Keratinocyte (primary cell): ENCODE measurements at regions not wholly inside any gene's neighbourhood (a gene's known extent, or its start where the extent isn't known, plus 50 kb on each side); places are given as distances from the start of the nearest gene placed in this dataset.
A peak's percentile ranks its signal among the peaks of the same experiment; 100 is the strongest.

Experiments
- DNase-seq: peaks from one replicate; pipeline ENCODE4 v3.0.0-alpha.2; 2011; ENCODE audit warnings: low read depth, missing footprints, low spot score
- FAIRE-seq: peaks from 2 replicates; lab custom pipeline; 2011; peaks lifted over from hg19 to GRCh38; lab: Jason Lieb, UNC
- H2AFZ ChIP-seq: 2 replicates; pipeline ENCODE4 v1.6.0; 2012; ENCODE audit warnings: low read length, control low read depth, inconsistent platforms; ENCODE audit not compliant: control insufficient read depth
- H3K27ac ChIP-seq: 2 replicates; pipeline ENCODE4 v1.5.1; 2011; ENCODE audit warnings: low read length; ENCODE audit not compliant: control insufficient read depth, insufficient read depth
- H3K27me3 ChIP-seq: 3 replicates; pipeline ENCODE4 v1.6.0; 2011; ENCODE audit warnings: low read length; ENCODE audit not compliant: control insufficient read depth, insufficient read depth; ENCODE audit errors: extremely low read depth
- H3K36me3 ChIP-seq, 2 experiments: 2 replicates in 1 of 2; 3 replicates in 1 of 2; pipeline ENCODE4 v1.5.1; 2011; ENCODE audit warnings: low read length in 2 of 2, mild to moderate bottlenecking in 1 of 2; ENCODE audit not compliant: control insufficient read depth in 2 of 2, insufficient read depth in 2 of 2; ENCODE audit errors: extremely low read depth in 1 of 2
- H3K4me1 ChIP-seq: 3 replicates; pipeline ENCODE4 v1.5.1; 2011; ENCODE audit warnings: low read length; ENCODE audit not compliant: control insufficient read depth, insufficient read depth; ENCODE audit errors: extremely low read depth
- H3K4me2 ChIP-seq: 3 replicates; pipeline ENCODE4 v1.6.0; 2011; ENCODE audit warnings: low read depth, low read length; ENCODE audit not compliant: control insufficient read depth, insufficient read depth; ENCODE audit errors: extremely low read depth
- H3K4me3 ChIP-seq, 3 experiments: fragments of 200-600 bp in 1 of 3; sonication (generic) in 1 of 3; 2 replicates in 2 of 3; 3 replicates in 1 of 3; pipeline ENCODE4 v1.5.1; 2011 to 2016; ENCODE audit warnings: low read length in 3 of 3, mild to moderate bottlenecking in 3 of 3, control low read depth in 2 of 3, inconsistent platforms in 1 of 3, low read depth in 1 of 3, mixed read lengths in 1 of 3, mixed run types in 1 of 3, moderate library complexity in 1 of 3; ENCODE audit not compliant: control insufficient read depth in 2 of 3, insufficient read depth in 2 of 3; ENCODE audit errors: extremely low read depth in 1 of 3
- H3K79me2 ChIP-seq: 2 replicates; pipeline ENCODE4 v1.6.0; 2012; ENCODE audit warnings: low read length; ENCODE audit not compliant: control insufficient read depth, insufficient read depth
- H3K9ac ChIP-seq: 3 replicates; pipeline ENCODE4 v1.6.0; 2011; ENCODE audit warnings: low read length; ENCODE audit not compliant: control insufficient read depth, insufficient read depth; ENCODE audit errors: extremely low read depth
- H3K9me1 ChIP-seq: 3 replicates; pipeline ENCODE4 v1.6.0; 2011; ENCODE audit warnings: low read length; ENCODE audit not compliant: control insufficient read depth, insufficient read depth; ENCODE audit errors: extremely low read depth
- H3K9me3 ChIP-seq: 2 replicates; pipeline ENCODE4 v1.5.1; 2012; ENCODE audit warnings: low read depth, low read length; ENCODE audit not compliant: control insufficient read depth
- H4K20me1 ChIP-seq: 3 replicates; pipeline ENCODE4 v1.6.0; 2011; ENCODE audit warnings: low read length; ENCODE audit not compliant: control insufficient read depth, insufficient read depth; ENCODE audit errors: extremely low read depth
- CTCF ChIP-seq, 3 experiments: IDR thresholded peaks in 1 of 3; conservative IDR thresholded peaks in 1 of 3; optimal IDR thresholded peaks in 1 of 3; 2 replicates in 2 of 3; 3 replicates in 1 of 3; pipeline versions ENCODE3 to v1.5.1; 2011; ENCODE audit warnings: low read length in 3 of 3, mild to moderate bottlenecking in 3 of 3, moderate library complexity in 2 of 3, control low read depth in 1 of 3, inconsistent platforms in 1 of 3; ENCODE audit not compliant: insufficient read depth in 2 of 3; ENCODE audit errors: extremely low read depth in 1 of 3
- EZH2 ChIP-seq: IDR thresholded peaks from one replicate; pipeline ENCODE4 v1.6.1; 2012; ENCODE audit warnings: inconsistent platforms, mild to moderate bottlenecking, low read length, moderate library complexity
- dilution Hi-C: fragments of 300-500 bp; cut with MboI; formaldehyde crosslinking; loops from one replicate; pipeline ENCODE4 v1.7.0; 2020; ENCODE audit warnings: low sequenced_read_pairs; ENCODE audit not compliant: extremely low pct_ligation_motif_present

- H3K9me3 ChIP-seq: no peaks in the 10 kb centered on the region
- no peaks in the 10 kb centered on the region for H4K20me1 ChIP-seq
- H3K27me3 ChIP-seq: no peaks in the 10 kb centered on the region
- H2AFZ ChIP-seq: peak overlapping the region; percentile 1
- dilution Hi-C loops: no loop called here
- H3K9ac ChIP-seq: no peak overlapping the region
- no peaks in the 10 kb centered on the region for H3K9me1 ChIP-seq
- peaks cover 8% of the 10 kb centered on the region for H3K4me1 ChIP-seq
- FAIRE-seq (peak; percentile 41), DNase-seq (no peak)
- H3K36me3 ChIP-seq: no peaks in the 10 kb centered on the region
- TF ChIP-seq CTCF (optimal IDR thresholded peaks at IDR 0.05 in 1 of 3, IDR thresholded peaks at IDR 0.05 in 1 of 3, conservative IDR thresholded peaks at IDR 0.05 in 1 of 3; ENCODE audit: extremely low read depth in 1 of 3, insufficient read depth in 2 of 3, low read length in 3 of 3) (no peak), EZH2 (no peak)
- no peak overlapping the region for H3K27ac ChIP-seq
- no peaks in the 10 kb centered on the region for H3K79me2 ChIP-seq
- H3K4me3 ChIP-seq: no peak overlapping the region
- H3K4me2 ChIP-seq: no peak overlapping the region
Measured at GRCh38 chr5:125882061-125882460, 541.1 kb upstream of the GRAMD2B start.

- no peaks in the 10 kb centered on the region for H3K79me2 ChIP-seq
- H2AFZ ChIP-seq: peak overlapping the region; percentile 5
- H3K9me1 ChIP-seq: no peaks in the 10 kb centered on the region
- no peak for DNase-seq
- no peaks in the 10 kb centered on the region for H3K9me3 ChIP-seq
- H3K4me3 ChIP-seq: no peak overlapping the region
- H3K4me1 ChIP-seq: peaks cover 8% of the 10 kb centered on the region
- H3K36me3 ChIP-seq: no peaks in the 10 kb centered on the region
- TF ChIP-seq CTCF (optimal IDR thresholded peaks at IDR 0.05 in 1 of 3, IDR thresholded peaks at IDR 0.05 in 1 of 3, conservative IDR thresholded peaks at IDR 0.05 in 1 of 3; ENCODE audit: extremely low read depth in 1 of 3, insufficient read depth in 2 of 3, low read length in 3 of 3) (no peak), EZH2 (no peak)
- FAIRE-seq: peak; percentile 86
- no peaks in the 10 kb centered on the region for H3K27me3 ChIP-seq
- H3K9ac ChIP-seq: no peak overlapping the region
- peak overlapping the region; percentile 17 for H3K4me2 ChIP-seq
- no peak overlapping the region for H3K27ac ChIP-seq
- H4K20me1 ChIP-seq: no peaks in the 10 kb centered on the region
- dilution Hi-C loops: no loop called here
Measured at GRCh38 chr5:125883223-125883622, 540.0 kb upstream of the GRAMD2B start.
